ENCODE measurements at regions not wholly inside any gene's neighbourhood (a gene's known extent, or its start where the extent isn't known, plus 50 kb on each side); places are given as distances from the start of the nearest gene placed in this dataset.
"Not testable (repeated sequence)": the region's sequence is repeated elsewhere in the genome, so short reads cannot be mapped to it uniquely, and the experiment has no call there.

GRCh38 chr17:64780096-64781013 is 118.2 kb upstream of the SMURF2 start:
- intact Hi-C loops (cut with micrococcal nuclease), result no loop called here
- Mint-ChIP-seq H3K9me3 (no peaks in the 10 kb centered on the region), H3K36me3 (ENCODE audit: low read depth) (peaks cover 9% of the 10 kb centered on the region), H3K4me1 (peaks cover 27% of the 10 kb centered on the region), H3K4me3 (peak overlapping the region; percentile 81), H3K27ac (peak overlapping the region; percentile 72), H3K27me3 (peaks cover 2% of the 10 kb centered on the region)
- peak; percentile 95 for DNase-seq

- peaks cover 4% of the 10 kb centered on the region for H3K36me3 Mint-ChIP-seq (ENCODE audit: low read depth)
- H3K9me3 Mint-ChIP-seq, result no peaks in the 10 kb centered on the region
- peaks cover 30% of the 10 kb centered on the region for H3K4me1 Mint-ChIP-seq
- no peak for DNase-seq
- H3K27me3 Mint-ChIP-seq, result peaks cover 2% of the 10 kb centered on the region
- intact Hi-C loops (cut with micrococcal nuclease), result no loop called here
- H3K27ac Mint-ChIP-seq, result no peak overlapping the region
- H3K4me3 Mint-ChIP-seq, result peak overlapping the region; percentile 81
Measured at GRCh38 chr17:64779376-64780095, 117.4 kb upstream of the SMURF2 start.

DNA sequence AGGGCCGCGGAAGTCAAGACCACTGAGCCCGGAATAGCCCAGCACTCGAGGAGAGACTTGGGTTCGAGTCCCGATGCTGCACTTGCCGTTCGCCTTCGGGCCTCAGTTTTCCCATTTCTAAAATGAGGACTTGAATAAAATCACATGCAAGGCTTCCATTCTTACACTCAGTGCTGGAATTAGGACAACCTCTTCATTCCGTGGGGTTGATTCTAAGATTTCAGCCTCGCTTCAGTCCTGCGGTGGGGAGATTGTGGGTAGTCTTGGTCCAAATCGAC is 116.9 kb upstream of the SMURF2 start:
- peak overlapping the region; percentile 35 for H3K4me3 Mint-ChIP-seq
- H3K36me3 Mint-ChIP-seq (ENCODE audit: low read depth), result not testable (repeated sequence)

GRCh38 chr17:64778240-64779097 is 116.4 kb upstream of the SMURF2 start:
- intact Hi-C loops (cut with micrococcal nuclease), result no loop called here
- Mint-ChIP-seq H3K4me3 (peak overlapping the region; percentile 35), H3K27ac (no peak overlapping the region), H3K36me3 (ENCODE audit: low read depth) (peaks cover 3% of the 10 kb centered on the region), H3K27me3 (peaks cover 2% of the 10 kb centered on the region), H3K4me1 (peaks cover 30% of the 10 kb centered on the region), H3K9me3 (no peaks in the 10 kb centered on the region)
- DNase-seq, result peak; percentile 70

More for the DNA sequence above, 116.9 kb upstream of the SMURF2 start:
- intact Hi-C loops (cut with micrococcal nuclease); DNase-seq; H3K27me3 Mint-ChIP-seq; H3K27ac Mint-ChIP-seq; H3K9me3 Mint-ChIP-seq: not testable (repeated sequence)
- H3K4me1 Mint-ChIP-seq, result peaks cover 30% of the 10 kb centered on the region

DNA sequence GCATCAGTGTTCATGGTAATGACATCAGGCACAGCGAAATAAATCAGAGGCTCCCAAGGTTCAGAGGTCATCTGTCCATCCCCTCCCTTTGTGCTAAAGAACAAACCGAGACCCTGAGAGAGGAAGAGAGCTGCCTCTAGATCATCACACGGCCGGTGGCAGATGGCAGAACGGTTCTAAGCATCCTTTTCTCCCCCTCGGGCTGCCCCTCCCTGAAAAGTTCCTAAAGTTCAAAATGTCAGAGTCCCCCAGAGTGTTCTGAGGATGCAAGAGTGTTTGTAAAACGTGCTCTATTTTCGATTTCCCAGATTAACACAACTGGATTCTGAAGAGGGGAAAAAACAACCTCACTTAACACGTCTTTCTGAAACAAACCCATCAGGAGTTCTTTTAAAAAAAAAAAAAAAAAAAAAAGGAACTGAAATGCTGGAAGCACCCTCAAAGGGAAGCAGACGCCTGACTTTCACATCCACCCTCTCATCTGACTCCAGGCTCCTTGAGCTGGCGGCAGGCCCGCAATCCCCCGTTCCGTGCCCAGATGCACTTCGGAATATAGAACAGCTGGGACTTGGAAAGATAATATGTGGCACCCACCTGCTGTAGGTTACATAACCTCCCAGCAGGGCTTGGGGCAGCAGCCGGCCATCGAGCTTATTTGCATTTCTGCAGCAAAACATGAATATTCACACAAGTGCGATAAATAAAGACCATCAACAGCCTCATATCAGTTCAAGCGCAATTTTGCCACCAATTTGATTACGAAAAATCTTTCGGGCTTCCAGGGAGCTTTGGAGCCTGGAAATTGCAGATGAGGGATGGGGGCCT is 115.5 kb upstream of the SMURF2 start:
- Mint-ChIP-seq H3K36me3 (ENCODE audit: low read depth) (no peaks in the 10 kb centered on the region), H3K4me3 (peak overlapping the region; percentile 17), H3K4me1 (peaks cover 23% of the 10 kb centered on the region), H3K9me3 (no peaks in the 10 kb centered on the region), H3K27ac (no peak overlapping the region), H3K27me3 (peaks cover 2% of the 10 kb centered on the region)
- DNase-seq, result no peak
- intact Hi-C loops (cut with micrococcal nuclease), result no loop called here

DNA sequence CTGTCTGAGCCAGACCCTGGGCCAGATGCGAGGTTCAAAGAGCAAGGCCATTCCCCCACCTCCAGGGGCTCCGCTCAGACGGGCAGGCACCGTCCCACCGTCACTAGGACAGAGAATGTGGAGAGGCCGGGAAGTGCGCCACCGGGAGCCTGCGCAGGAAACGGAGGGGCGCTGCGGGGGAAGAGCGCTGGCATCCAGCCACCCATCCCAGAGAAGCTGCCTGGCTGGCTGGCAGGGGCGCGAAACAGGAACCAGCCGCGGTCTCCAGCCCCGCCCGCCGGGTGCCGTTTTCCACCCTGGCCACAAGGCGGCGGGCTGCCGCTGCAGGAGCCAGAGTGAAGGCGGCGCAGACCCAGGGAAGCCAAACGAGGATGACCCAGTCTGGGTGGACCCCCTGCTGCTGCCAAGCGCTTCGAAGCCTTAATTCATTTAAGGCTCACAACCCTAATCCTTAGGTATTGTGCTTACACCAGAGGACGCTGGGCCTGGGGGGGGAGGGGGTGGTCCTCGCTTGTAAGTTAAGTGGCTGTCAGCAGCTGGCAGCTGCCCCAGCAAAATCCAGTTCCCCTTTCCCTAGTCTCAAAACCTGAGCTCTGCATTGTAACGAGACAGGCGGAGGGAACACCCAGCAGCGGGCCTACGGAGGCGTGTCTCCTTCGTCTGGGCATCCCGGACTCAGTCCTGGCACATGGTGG is 114.8 kb upstream of the SMURF2 start:
- H3K27ac Mint-ChIP-seq, result peak overlapping the region; percentile 40
- H3K27me3 Mint-ChIP-seq; H3K9me3 Mint-ChIP-seq; H3K36me3 Mint-ChIP-seq (ENCODE audit: low read depth); intact Hi-C loops (cut with micrococcal nuclease): not testable (repeated sequence)
- H3K4me1 Mint-ChIP-seq, result peaks cover 15% of the 10 kb centered on the region
- H3K4me3 Mint-ChIP-seq, result peak overlapping the region; percentile 58
- peak; percentile 94 for DNase-seq

DNA sequence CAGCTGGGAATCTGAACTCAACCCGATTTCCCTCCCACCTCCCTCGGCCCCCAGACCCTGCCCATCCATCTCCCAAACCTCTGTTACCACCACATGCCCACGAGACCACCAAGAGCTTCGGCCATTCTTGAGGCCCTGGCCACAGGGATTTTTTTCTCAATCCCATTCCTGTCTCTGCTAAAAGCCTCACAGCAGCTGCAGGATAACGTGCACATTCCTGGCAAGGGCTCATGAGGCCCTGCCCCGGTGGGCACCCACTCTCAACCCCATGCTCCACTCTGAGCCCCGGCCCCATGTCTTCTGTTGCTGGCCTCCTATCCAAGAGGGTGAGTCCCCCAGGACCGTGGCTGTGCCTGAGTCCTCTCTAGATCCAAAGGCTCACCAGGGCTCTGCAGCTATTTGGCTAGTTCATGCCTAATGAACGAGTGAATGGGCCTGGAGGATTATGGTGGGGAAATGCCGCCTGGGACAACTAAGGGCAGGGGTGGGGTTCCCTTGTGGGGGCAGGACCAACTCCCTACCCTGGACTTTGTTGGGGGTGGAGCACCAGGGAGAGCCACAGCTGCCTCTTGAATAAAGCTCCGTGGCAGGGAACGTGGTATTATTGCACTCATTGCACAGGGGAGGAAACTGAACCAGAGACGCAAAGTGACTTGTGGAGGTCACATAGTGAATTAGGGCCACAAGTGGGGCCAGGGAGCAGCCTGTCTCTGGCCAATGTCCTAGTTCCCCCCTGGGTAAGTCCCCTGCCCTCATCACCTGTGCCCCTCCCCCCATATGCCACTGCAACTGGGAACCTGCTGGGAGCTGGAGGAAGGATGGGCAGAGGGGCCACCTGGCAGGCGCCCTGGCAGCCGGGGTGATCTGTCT is 113.8 kb upstream of the SMURF2 start:
- Mint-ChIP-seq H3K9me3 (no peaks in the 10 kb centered on the region), H3K4me3 (peak overlapping the region; percentile 19), H3K36me3 (ENCODE audit: low read depth) (peaks cover 6% of the 10 kb centered on the region), H3K4me1 (peaks cover 15% of the 10 kb centered on the region), H3K27ac (no peak overlapping the region), H3K27me3 (peaks cover 2% of the 10 kb centered on the region)
- intact Hi-C loops (cut with micrococcal nuclease), result no loop called here
- DNase-seq, result no peak

DNA sequence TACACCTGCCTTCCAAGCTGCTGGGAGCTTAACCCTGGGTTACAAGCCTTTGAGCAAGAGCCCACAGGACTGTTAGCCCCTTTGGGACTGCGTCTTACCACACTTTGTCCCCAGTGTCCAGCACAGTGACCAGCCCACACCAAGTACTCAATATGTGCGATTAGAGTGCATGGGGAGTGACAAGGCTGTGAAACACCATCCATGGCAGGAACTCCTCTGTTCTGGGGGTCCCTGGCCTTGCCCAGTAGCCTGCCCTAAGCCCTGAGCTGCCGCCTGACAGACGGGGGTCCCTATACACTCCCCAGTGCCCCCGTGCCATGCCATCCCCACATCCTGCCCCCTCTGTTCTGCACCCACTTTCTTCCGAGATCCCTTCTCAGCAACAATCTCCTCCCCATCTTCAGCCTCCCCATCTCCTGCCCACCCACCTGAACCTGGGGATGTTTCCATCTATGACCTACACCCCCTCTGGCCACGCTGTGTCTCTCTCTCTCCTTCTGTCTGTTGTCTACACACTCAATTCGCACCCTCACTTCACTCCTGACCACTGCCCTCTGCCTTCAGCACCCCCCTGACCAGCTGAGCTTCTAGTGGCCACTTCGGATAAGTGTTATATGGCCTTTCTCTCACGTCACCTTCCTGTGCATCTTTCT is 112.9 kb upstream of the SMURF2 start:
- Mint-ChIP-seq H3K27ac (no peak overlapping the region), H3K4me1 (peaks cover 14% of the 10 kb centered on the region), H3K9me3 (no peaks in the 10 kb centered on the region), H3K36me3 (ENCODE audit: low read depth) (peaks cover 7% of the 10 kb centered on the region), H3K27me3 (peaks cover 2% of the 10 kb centered on the region), H3K4me3 (no peak overlapping the region)
- DNase-seq, result no peak
- intact Hi-C loops (cut with micrococcal nuclease), result no loop called here

DNA sequence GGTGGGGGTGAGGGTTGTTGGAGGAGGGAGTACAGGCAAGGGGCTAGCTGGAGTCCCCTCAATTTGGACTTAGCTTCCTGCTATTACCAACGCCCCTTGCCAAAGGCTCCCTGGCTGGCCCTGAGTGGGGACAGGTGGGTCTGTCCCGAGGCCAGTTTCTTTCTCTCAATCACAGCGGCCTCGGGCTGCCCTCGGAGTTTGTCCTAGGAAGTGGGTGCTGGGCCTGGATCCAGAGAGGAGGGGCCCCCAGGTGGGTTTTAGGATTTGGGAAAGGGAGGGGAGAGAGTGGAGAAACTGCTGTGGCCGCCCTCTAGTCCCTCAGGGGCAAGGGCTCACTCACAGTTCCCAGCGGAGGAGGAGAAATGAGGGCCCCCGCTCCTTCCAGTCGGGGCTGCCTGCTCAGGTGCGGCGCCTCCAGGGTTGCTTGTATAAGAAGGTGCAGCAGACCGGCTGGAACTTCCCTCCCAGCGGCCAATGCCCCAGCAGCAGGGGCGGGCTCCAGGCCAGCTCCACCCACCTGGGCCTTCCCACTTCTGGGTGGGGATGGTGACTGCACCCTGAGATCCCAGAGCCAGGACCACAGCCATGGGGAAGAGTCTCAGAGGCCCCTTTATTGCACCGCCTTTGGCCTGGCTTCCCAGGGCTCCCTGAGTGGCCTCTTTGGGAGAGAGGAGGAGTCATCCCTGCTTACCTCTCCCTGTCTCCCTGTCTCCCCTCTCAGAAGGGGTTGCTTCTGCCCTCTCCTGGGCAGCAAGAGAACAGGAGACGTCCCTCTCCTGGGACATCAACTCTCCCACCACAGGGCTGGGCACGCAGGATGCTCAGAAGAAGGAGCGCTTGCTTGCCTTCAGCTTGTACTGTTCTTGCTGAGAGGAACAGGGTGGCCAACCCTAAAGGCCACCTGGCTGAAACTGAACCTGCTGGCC is 112.0 kb upstream of the SMURF2 start:
- no peaks in the 10 kb centered on the region for H3K9me3 Mint-ChIP-seq
- DNase-seq, result no peak
- no peak overlapping the region for H3K27ac Mint-ChIP-seq
- H3K4me1 Mint-ChIP-seq, result peaks cover 12% of the 10 kb centered on the region
- intact Hi-C loops (cut with micrococcal nuclease), result no loop called here
- no peak overlapping the region for H3K4me3 Mint-ChIP-seq
- H3K36me3 Mint-ChIP-seq (ENCODE audit: low read depth), result peaks cover 7% of the 10 kb centered on the region
- peaks cover 2% of the 10 kb centered on the region for H3K27me3 Mint-ChIP-seq

DNA sequence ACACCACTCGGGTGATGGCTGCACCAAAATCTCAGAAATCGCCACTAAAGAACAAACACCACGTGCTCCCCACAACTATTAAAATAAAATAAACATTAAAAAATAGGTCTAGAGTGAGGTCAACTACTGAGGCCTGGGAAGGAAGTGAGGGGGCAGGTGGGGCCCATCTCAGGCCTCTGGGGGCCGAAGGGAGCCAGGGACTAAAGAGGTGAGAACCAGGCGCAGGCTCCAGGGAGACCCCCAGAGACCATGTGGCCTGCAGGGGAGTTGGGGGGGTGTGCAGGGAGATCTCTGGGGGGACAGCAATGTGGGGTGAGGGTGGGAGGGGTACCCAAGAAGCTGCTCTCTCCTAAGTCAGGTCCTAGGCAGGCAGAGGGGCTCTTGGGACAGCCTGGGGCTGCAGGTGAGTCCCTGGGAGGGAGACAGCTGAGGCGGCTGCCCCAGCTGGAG is 111.3 kb upstream of the SMURF2 start:
- Mint-ChIP-seq H3K4me3 (no peak overlapping the region), H3K4me1 (peaks cover 11% of the 10 kb centered on the region), H3K9me3 (no peaks in the 10 kb centered on the region), H3K36me3 (ENCODE audit: low read depth) (peaks cover 7% of the 10 kb centered on the region), H3K27me3 (peaks cover 2% of the 10 kb centered on the region), H3K27ac (no peak overlapping the region)
- DNase-seq, result no peak
- intact Hi-C loops (cut with micrococcal nuclease), result no loop called here

GRCh38 chr17:64772845-64773299 is 110.8 kb upstream of the SMURF2 start:
- no peak for DNase-seq
- peaks cover 1% of the 10 kb centered on the region for H3K27me3 Mint-ChIP-seq
- intact Hi-C loops (cut with micrococcal nuclease), result no loop called here
- no peaks in the 10 kb centered on the region for H3K9me3 Mint-ChIP-seq
- no peak overlapping the region for H3K4me3 Mint-ChIP-seq
- H3K27ac Mint-ChIP-seq, result no peak overlapping the region
- peaks cover 7% of the 10 kb centered on the region for H3K36me3 Mint-ChIP-seq (ENCODE audit: low read depth)
- H3K4me1 Mint-ChIP-seq, result peaks cover 11% of the 10 kb centered on the region
